Kidney (tissue), 13 donors: ENCODE measurements at regions not wholly inside any gene's neighbourhood (a gene's known extent, or its start where the extent isn't known, plus 50 kb on each side); places are given as distances from the start of the nearest gene placed in this dataset.

Source experiments
- DNase-seq, 5 donors: peaks; one replicate each; pipeline ENCODE4 v3.0.0-alpha.2; 2013 to 2020
- FAIRE-seq: peaks from 2 replicates; lab custom pipeline; 2012; peaks lifted over from hg19 to GRCh38; lab: Jason Lieb, UNC
- H3K27ac ChIP-seq, 2 donors: one replicate each; pipeline ENCODE4 v1.7.0; 2013; ENCODE audit warnings: low read depth in 2 of 2, low read length in 2 of 2, inconsistent platforms in 1 of 2
- H3K27me3 ChIP-seq: one replicate; pipeline ENCODE4 v1.7.1; 2013; ENCODE audit warnings: low read length, inconsistent platforms; ENCODE audit not compliant: control insufficient read depth, insufficient read depth
- H3K36me3 ChIP-seq, 3 donors: one replicate each; pipeline versions ENCODE4 v1.7.0 to v1.7.1; 2013; ENCODE audit warnings: low read length in 3 of 3, control low read depth in 1 of 3, inconsistent platforms in 1 of 3; ENCODE audit not compliant: insufficient read depth in 3 of 3, control insufficient read depth in 2 of 3
- H3K4me1 ChIP-seq, 3 donors: one replicate each; pipeline versions ENCODE4 v1.7.0 to v1.7.1; 2013; ENCODE audit warnings: low read length in 3 of 3, inconsistent platforms in 1 of 3, low read depth in 1 of 3; ENCODE audit not compliant: control insufficient read depth in 2 of 3, insufficient read depth in 2 of 3
- H3K4me3 ChIP-seq, 3 donors: one replicate each; pipeline versions ENCODE4 v1.7.0 to v1.8.1; 2013; ENCODE audit warnings: low read length in 3 of 3, control low read depth in 1 of 3, inconsistent platforms in 1 of 3
- H3K9ac ChIP-seq, 3 donors: one replicate each; pipeline versions ENCODE4 v1.7.0 to v1.7.1; 2013; ENCODE audit warnings: low read length in 3 of 3, control low read depth in 1 of 3, inconsistent platforms in 1 of 3
- H3K9me3 ChIP-seq, 3 donors: one replicate each; pipeline versions ENCODE4 v1.7.0 to v1.7.1; 2013; ENCODE audit warnings: low read length in 3 of 3, control low read depth in 1 of 3, inconsistent platforms in 1 of 3; ENCODE audit not compliant: control insufficient read depth in 2 of 3, insufficient read depth in 1 of 3
- intact Hi-C: fragments of 100-400 bp; cut with DNase I; formaldehyde crosslinking; loops from one replicate; pipeline ENCODE4 v1.11.1; 2022
- TF ChIP-seq, protein P1 (sequence below): IDR thresholded peaks from 3 replicates; pipeline ENCODE4 v1.5.1; 2012; ENCODE audit warnings: mild to moderate bottlenecking, moderate library complexity, borderline replicate concordance; ENCODE audit not compliant: insufficient read depth; ENCODE audit errors: extremely low read depth
- donor health status: control.
- donor health status: control.
- donor health status: control.
- donor health status: control.
- donor health status: control.
- donor health status: DM: yes; HTN: yes; CAD: no.
- donor health status: Normal renal cell carcinoma (clear cell type).

DNA sequence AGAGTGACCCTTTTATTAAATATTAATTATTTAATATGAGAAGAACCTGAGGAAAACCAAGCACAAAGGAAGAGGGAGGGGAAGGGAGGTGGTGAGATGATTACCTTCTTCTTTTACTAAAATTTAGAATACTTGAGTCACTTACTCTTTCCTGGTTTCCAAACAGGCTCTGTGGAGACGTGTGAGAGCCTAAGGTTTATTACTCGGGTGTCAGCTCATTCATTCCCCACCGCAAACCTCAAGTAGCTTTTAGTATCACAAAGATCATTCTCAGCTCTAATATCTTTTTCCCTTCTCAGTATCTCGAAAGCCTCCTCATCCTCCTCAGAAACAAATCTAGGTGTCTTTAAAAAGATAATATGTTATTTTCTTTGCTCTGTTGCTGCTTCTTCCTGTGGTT is 497.2 kb upstream of the JARID2 start:
- intact Hi-C loops: no loop called here

DNA sequence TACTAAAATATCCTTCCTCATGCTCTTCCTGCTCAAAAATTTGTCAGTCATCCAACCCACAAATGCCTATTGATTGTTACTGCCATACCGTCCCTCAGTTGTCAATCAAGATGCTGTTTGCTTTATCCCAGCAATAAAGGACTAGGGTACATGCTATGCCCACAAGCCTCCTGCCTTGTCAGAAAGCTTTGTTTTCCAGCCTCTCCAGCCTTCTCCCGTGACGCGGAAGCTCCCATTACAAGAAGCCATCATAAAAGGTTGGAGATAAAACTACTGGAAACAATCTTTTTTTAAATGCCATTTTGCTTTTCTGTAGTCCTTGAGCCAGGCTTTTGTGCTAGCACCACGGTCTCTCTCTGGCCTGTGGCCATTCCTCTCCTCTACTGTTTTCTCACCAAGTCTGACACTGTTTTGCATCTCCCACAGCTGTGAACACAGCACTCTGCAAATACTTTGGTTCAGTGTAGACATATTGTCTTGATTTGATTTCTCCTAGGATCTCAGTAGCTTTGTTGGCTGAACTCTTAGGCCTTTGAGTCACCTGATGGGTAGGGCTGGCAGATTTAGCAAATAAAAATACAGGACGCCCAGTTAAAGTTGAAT is 495.7 kb upstream of the JARID2 start:
- FAIRE-seq (no peak), DNase-seq (no peak)
- intact Hi-C loops: no loop called here
- Histone ChIP-seq H3K4me1 (no peaks in the 10 kb centered on the region), H3K36me3 (no peaks in the 10 kb centered on the region), H3K9ac (no peak overlapping the region), H3K4me3 (no peak overlapping the region), H3K27me3 (no peaks in the 10 kb centered on the region), H3K27ac (no peak overlapping the region), H3K9me3 (no peaks in the 10 kb centered on the region)
- TF ChIP-seq, protein P1, sequence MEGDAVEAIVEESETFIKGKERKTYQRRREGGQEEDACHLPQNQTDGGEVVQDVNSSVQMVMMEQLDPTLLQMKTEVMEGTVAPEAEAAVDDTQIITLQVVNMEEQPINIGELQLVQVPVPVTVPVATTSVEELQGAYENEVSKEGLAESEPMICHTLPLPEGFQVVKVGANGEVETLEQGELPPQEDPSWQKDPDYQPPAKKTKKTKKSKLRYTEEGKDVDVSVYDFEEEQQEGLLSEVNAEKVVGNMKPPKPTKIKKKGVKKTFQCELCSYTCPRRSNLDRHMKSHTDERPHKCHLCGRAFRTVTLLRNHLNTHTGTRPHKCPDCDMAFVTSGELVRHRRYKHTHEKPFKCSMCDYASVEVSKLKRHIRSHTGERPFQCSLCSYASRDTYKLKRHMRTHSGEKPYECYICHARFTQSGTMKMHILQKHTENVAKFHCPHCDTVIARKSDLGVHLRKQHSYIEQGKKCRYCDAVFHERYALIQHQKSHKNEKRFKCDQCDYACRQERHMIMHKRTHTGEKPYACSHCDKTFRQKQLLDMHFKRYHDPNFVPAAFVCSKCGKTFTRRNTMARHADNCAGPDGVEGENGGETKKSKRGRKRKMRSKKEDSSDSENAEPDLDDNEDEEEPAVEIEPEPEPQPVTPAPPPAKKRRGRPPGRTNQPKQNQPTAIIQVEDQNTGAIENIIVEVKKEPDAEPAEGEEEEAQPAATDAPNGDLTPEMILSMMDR: no peak

More for the DNA sequence above, 497.2 kb upstream of the JARID2 start:
- Histone ChIP-seq H3K4me1 (no peaks in the 10 kb centered on the region), H3K9me3 (no peaks in the 10 kb centered on the region), H3K4me3 (no peak overlapping the region), H3K27me3 (no peaks in the 10 kb centered on the region), H3K36me3 (no peaks in the 10 kb centered on the region), H3K9ac (no peak overlapping the region), H3K27ac (no peak overlapping the region)
- no peak for FAIRE-seq
- no peak for DNase-seq
- TF ChIP-seq, protein P1: no peak

DNA sequence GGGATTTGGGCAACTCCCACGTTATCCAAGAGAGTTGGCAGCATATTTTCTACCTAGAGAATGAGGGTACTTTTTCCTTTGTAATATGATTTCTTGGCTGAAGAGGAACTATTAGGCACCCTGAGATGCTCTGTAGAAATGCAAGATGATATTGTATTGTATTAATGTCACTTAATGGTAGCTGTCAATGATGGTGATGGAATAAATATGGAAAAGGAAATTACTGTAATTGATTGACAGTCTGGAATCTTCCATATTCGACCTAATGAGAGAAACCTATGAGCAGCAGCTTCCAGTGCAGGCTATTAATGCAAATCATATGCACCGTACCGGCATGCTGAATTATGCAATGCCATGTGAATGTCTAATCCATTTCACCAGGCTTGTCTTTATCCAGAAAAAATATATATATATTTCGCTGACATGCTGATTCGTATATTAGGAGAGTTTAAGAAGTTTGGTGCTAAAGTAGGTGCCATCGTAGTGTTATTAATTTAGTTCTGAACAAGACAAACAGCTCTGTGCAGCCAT is 494.2 kb upstream of the JARID2 start:
- H3K36me3 ChIP-seq: no peaks in the 10 kb centered on the region
- TF ChIP-seq, protein P1: no peak
- no peaks in the 10 kb centered on the region for H3K9me3 ChIP-seq
- intact Hi-C loops: no loop called here
- no peak overlapping the region for H3K27ac ChIP-seq
- H3K9ac ChIP-seq: no peak overlapping the region
- H3K4me1 ChIP-seq: no peaks in the 10 kb centered on the region
- no peaks in the 10 kb centered on the region for H3K27me3 ChIP-seq
- H3K4me3 ChIP-seq: no peak overlapping the region
- DNase-seq (no peak), FAIRE-seq (no peak)
